GM12873 (cell line): ENCODE measurements at regions not wholly inside any gene's neighbourhood (a gene's known extent, or its start where the extent isn't known, plus 50 kb on each side); places are given as distances from the start of the nearest gene placed in this dataset.

ENCODE experiments used
- CTCF ChIP-seq: IDR thresholded peaks from 2 replicates; pipeline ENCODE4 v1.5.1; 2012; ENCODE audit warnings: low read depth, mild to moderate bottlenecking, moderate library complexity, low read length, control low read depth; ENCODE audit not compliant: insufficient read depth; ENCODE audit errors: missing control alignments

- TF ChIP-seq CTCF: no peak
These were observed 79.5 kb upstream of the DMRT1 start for GRCh38 chr9:761793-762560.

GRCh38 chr9:763692-764091 is 77.8 kb upstream of the DMRT1 start:
- no peak for TF ChIP-seq CTCF

- TF ChIP-seq CTCF: peak; percentile 77
These were observed 77.4 kb upstream of the DMRT1 start for GRCh38 chr9:764105-764524.

- no peak for TF ChIP-seq CTCF
These were observed 76.5 kb upstream of the DMRT1 start for GRCh38 chr9:764986-765385.

GRCh38 chr9:776086-776485 is 65.4 kb upstream of the DMRT1 start:
- TF ChIP-seq CTCF: no peak

GRCh38 chr9:777978-778377 is 63.5 kb upstream of the DMRT1 start:
- TF ChIP-seq CTCF: no peak

GRCh38 chr9:784202-784601 is 57.3 kb upstream of the DMRT1 start:
- TF ChIP-seq CTCF: no peak
